ENCODE measurements at regions not wholly inside any gene's neighbourhood (a gene's known extent, or its start where the extent isn't known, plus 50 kb on each side); places are given as distances from the start of the nearest gene placed in this dataset.

DNA sequence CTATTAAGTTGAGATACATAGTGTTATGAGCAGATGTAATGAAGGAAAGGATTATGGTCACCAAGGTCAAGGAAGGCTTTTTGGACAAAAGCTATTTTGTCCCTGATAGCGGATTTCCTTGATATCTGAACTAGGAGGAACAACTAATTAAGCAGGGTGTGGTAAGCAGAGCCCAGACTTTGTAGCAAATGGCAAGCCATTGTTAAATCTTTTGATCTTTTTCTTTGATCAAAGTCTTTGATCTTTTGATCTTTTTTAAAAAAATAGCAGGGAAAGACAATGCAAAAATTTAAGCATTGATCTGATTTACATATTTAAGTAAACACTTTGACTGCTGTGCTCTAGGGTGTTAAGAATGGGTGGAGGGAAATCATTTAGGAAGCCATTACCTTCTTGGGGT, 1242.0 kb downstream of the MAT2B start:
- FAIRE-seq (no peak), DNase-seq (ENCODE audit: low read depth) (no peak)
- H3K4me3 ChIP-seq (ENCODE audit: low read depth, low read length): no peak overlapping the region
- no peaks in the 10 kb centered on the region for H3K27me3 ChIP-seq (ENCODE audit: control insufficient read depth, insufficient read depth, low read length)
- H3K36me3 ChIP-seq (ENCODE audit: control insufficient read depth, insufficient read depth, low read length): no peaks in the 10 kb centered on the region
- TF ChIP-seq, protein P1, sequence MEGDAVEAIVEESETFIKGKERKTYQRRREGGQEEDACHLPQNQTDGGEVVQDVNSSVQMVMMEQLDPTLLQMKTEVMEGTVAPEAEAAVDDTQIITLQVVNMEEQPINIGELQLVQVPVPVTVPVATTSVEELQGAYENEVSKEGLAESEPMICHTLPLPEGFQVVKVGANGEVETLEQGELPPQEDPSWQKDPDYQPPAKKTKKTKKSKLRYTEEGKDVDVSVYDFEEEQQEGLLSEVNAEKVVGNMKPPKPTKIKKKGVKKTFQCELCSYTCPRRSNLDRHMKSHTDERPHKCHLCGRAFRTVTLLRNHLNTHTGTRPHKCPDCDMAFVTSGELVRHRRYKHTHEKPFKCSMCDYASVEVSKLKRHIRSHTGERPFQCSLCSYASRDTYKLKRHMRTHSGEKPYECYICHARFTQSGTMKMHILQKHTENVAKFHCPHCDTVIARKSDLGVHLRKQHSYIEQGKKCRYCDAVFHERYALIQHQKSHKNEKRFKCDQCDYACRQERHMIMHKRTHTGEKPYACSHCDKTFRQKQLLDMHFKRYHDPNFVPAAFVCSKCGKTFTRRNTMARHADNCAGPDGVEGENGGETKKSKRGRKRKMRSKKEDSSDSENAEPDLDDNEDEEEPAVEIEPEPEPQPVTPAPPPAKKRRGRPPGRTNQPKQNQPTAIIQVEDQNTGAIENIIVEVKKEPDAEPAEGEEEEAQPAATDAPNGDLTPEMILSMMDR (IDR thresholded peaks at IDR 0.05; ENCODE audit: insufficient read depth, low read length, severe bottlenecking): no peak

DNA sequence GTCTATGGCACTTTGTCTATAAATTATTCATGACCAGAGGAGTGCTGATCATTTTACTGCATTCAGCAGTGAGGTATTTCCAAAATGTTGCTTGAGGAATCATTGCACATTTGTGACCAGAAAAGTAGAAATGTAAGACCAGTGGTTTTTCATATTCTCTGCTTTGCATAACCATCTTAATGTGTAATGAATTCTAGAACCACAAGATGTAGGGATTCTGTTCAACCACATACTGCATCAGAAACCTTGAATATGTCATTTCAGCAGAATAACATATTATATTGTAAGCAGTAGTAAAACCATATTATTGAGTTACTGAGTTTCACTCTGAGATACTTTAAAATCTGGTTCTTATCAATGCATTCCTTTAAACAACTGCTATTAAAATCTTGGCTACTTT, 1243.4 kb downstream of the MAT2B start:
- DNase-seq (ENCODE audit: low read depth) (no peak), FAIRE-seq (no peak)
- H3K36me3 ChIP-seq (ENCODE audit: control insufficient read depth, insufficient read depth, low read length): no peaks in the 10 kb centered on the region
- H3K4me3 ChIP-seq (ENCODE audit: low read depth, low read length): no peak overlapping the region
- no peaks in the 10 kb centered on the region for H3K27me3 ChIP-seq (ENCODE audit: control insufficient read depth, insufficient read depth, low read length)
- TF ChIP-seq, protein P1 (IDR thresholded peaks at IDR 0.05; ENCODE audit: insufficient read depth, low read length, severe bottlenecking): no peak

DNA sequence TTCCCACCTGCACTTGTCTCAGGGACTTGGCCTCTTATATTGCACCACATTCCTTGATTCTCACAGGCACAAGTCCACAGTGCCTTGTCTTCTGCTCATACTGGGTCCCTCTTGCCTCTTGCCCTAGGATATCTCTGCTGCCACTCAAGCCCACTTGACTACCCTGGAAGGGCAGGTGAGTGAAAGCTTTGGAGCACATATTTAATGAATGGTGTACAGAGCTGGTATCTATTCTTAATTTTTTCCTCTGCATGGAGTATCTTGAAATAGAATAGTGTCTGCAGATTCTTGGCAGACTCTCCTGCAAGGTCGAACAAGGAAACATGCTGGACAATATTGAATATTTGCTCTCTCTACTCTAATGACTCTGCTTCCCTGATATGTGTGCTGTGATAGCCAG, 1248.0 kb downstream of the MAT2B start:
- TF ChIP-seq, protein P1 (IDR thresholded peaks at IDR 0.05; ENCODE audit: insufficient read depth, low read length, severe bottlenecking): no peak
- FAIRE-seq: no peak
- no peak overlapping the region for H3K4me3 ChIP-seq (ENCODE audit: low read depth, low read length)
- H3K36me3 ChIP-seq (ENCODE audit: control insufficient read depth, insufficient read depth, low read length): no peaks in the 10 kb centered on the region
- DNase-seq (ENCODE audit: low read depth): no peak
- no peaks in the 10 kb centered on the region for H3K27me3 ChIP-seq (ENCODE audit: control insufficient read depth, insufficient read depth, low read length)

DNA sequence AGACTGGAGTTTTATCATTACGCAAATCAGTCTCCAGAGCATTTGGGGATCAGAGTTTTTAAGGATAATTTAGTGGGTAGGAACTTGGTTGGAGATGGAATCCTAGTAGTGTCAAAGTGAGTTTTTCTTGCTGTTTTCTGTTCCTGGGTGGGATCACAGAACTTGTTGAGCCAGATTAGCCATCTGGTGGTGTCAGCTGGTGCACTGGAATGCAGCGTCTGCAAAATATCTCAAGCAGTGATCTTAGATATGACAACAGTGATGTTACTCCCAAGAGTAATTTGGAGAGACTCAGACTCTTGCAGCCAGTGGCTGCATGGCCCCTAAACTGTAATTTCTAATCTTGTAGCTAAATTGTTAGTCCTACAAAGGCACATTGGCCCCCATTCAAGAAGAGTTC, 1257.8 kb downstream of the MAT2B start:
- FAIRE-seq (peak; percentile 23), DNase-seq (ENCODE audit: low read depth) (no peak)
- TF ChIP-seq, protein P1 (IDR thresholded peaks at IDR 0.05; ENCODE audit: insufficient read depth, low read length, severe bottlenecking): no peak
- Histone ChIP-seq H3K4me3 (ENCODE audit: low read depth, low read length) (no peak overlapping the region), H3K27me3 (ENCODE audit: control insufficient read depth, insufficient read depth, low read length) (no peaks in the 10 kb centered on the region), H3K36me3 (ENCODE audit: control insufficient read depth, insufficient read depth, low read length) (no peaks in the 10 kb centered on the region)

DNA sequence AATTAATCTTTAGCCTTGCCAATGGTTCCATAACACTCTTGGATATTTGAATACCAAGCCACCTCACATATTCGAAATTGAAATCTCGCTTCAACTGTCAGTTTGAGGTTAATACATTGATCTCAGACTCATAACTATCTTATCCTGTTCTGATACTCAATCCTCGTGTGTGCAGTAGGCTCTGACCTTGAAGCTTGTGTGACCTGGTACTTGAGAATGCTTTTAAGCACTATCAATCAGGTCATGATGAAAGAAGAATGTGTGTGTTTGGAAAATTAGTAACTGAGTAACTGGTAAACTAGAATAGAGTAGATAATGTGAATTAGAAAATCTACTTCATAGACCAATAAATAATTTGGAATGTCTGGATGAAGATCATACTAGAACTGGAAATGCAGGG, 1266.7 kb downstream of the MAT2B start:
- DNase-seq (ENCODE audit: low read depth) (no peak), FAIRE-seq (no peak)
- H3K4me3 ChIP-seq (ENCODE audit: low read depth, low read length): no peak overlapping the region
- H3K36me3 ChIP-seq (ENCODE audit: control insufficient read depth, insufficient read depth, low read length): no peaks in the 10 kb centered on the region
- TF ChIP-seq, protein P1 (IDR thresholded peaks at IDR 0.05; ENCODE audit: insufficient read depth, low read length, severe bottlenecking): no peak
- H3K27me3 ChIP-seq (ENCODE audit: control insufficient read depth, insufficient read depth, low read length): no peaks in the 10 kb centered on the region

DNA sequence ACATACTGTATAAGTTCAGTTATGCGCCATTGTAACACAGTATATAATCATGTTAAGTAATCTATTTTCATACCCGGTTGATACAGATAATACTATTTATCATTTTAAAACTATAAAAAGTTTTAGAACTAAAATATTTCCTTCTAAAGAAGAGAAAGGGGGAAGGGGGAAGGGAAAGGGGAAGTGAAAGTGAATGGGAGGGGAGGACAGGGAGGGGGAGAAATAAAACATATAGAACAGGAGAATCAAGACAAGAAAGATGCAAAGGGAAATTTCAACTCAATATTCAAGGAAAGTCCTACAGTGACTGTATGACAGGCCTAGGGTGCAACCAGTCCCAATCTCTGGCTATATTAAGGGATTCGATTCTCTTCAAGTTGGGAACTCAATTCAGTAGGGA, 1278.8 kb downstream of the MAT2B start:
- DNase-seq (ENCODE audit: low read depth) (no peak), FAIRE-seq (no peak)
- no peak overlapping the region for H3K4me3 ChIP-seq (ENCODE audit: low read depth, low read length)
- TF ChIP-seq, protein P1 (IDR thresholded peaks at IDR 0.05; ENCODE audit: insufficient read depth, low read length, severe bottlenecking): no peak
- H3K27me3 ChIP-seq (ENCODE audit: control insufficient read depth, insufficient read depth, low read length): no peaks in the 10 kb centered on the region
- no peaks in the 10 kb centered on the region for H3K36me3 ChIP-seq (ENCODE audit: control insufficient read depth, insufficient read depth, low read length)

All from bronchial epithelial cell (primary cell).